ENCODE measurements at regions not wholly inside any gene's neighbourhood (a gene's known extent, or its start where the extent isn't known, plus 50 kb on each side); places are given as distances from the start of the nearest gene placed in this dataset.

- TF ChIP-seq CTCF (conservative IDR thresholded peaks at IDR 0.05 in 1 of 2, IDR thresholded peaks at IDR 0.05 in 1 of 2; ENCODE audit: low read depth in 1 of 2, low read length in 2 of 2) (no peak), EZH2 (IDR thresholded peaks at IDR 0.05; ENCODE audit: low read length, missing control alignments) (no peak)
Measured at GRCh38 chr2:114252713-114253112, 189.7 kb upstream of the DPP10 start.

All from fibroblast of lung (primary cell).